ENCODE measurements at regions not wholly inside any gene's neighbourhood (a gene's known extent, or its start where the extent isn't known, plus 50 kb on each side); places are given as distances from the start of the nearest gene placed in this dataset.
"Not testable (repeated sequence)": the region's sequence is repeated elsewhere in the genome, so short reads cannot be mapped to it uniquely, and the experiment has no call there.

- no peak for DNase-seq (ENCODE audit: low read depth)
Observed at GRCh38 chr20:7171911-7172310, 404.4 kb downstream of the BMP2 start.

GRCh38 chr20:7174554-7174953 lies 407.1 kb downstream of the BMP2 start:
- DNase-seq (ENCODE audit: low read depth) = no peak

DNA sequence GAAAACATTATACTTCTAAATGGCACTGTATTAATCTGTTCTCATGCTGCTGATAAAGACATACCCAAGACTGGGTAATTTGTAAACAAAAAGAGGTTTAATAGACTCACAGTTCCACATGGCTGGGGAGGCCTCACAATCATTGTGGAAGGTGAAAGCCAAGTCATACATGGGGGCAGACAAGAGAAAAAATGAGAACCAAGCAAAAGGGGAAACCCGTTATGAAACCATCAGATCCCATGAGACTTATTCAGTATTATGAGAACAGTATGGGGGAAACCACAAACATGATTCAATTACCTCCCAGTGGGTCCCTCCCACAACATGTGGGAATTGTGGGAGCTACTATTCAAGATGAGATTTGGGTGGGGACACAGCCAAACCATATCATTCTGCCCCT lies 408.3 kb downstream of the BMP2 start:
- DNase-seq (ENCODE audit: low read depth) = not testable (repeated sequence)

GRCh38 chr20:7178004-7178403 lies 410.5 kb downstream of the BMP2 start:
- DNase-seq (ENCODE audit: low read depth) = no peak

DNA sequence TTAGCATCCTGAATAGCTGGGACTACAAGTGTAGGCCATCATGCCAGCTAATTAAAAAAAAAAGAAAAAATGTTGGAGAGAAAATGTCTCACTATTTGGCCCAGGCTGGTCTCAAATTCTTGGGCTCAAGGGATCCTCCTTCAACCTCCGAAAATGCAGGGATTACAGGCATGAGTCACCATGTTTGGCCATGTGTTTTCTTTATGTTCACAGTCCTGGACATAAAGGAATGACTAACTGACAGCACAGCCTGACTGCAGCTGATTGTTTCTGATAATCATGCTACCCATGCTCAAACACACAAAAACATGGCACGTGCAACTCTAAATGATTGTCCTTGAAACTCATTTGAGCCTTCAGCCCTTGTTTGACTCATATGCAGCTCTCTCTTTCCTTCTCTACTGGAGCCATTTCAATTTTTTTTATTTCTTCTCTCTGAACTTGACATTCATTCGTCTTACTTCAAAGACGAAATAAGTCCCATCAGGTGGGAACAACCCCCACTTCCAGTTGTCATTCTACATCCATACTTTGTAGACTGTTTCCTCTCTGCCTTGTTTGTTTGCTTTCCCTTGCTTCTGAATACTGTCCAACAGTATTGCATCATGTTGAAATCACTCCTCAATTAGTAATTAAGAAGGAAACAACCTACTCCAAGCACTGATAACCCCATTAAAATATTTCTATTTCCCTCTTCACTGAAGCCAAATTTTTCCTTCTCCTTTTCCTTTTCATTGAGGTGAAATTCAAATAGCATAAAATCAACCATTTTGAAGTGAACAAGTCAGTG lies 413.0 kb downstream of the BMP2 start:
- DNase-seq (ENCODE audit: low read depth) = no peak

DNA sequence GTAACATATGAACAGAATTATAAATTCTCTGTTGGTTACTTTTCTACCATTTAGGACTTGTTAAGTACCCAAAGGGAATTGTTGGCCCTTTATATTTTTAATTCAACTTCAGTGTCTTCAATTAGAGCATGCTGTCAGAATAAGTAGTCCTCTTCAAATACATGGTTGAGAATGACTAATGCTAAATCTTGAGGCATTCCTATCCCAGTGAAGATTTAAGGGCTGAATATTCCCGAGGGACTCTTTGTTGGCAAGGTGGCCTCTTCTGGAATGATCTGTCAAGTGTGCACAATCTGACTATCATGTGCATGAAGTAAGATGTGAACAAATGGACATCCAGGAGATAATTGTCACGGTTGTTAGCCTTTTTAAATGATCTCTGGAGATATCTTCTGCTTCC lies 421.7 kb downstream of the BMP2 start:
- no peak for DNase-seq (ENCODE audit: low read depth)

- no peak for DNase-seq (ENCODE audit: low read depth)
Observed at GRCh38 chr20:7193681-7194080, 426.2 kb downstream of the BMP2 start.

DNA sequence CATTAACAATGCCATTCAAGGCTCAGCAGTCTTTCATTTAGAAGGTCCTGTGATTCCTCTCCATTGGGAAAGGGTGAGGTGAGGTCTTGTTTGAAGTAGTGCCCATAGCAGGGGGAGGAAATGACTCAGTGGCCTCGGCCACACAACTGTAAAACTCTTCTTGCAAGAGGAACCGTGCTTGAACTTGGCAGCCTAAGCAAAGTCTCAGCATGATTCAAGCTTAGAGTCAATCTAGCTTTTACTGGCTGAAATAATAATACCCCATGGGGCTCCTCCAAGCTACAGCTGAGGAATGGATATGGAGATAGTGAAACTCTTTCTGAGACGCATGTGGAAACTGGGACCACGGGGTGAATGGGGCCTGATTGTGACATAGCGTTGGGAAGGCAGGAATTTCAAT lies 428.2 kb downstream of the BMP2 start:
- DNase-seq (ENCODE audit: low read depth) = no peak

GRCh38 chr20:7196481-7196880 lies 429.0 kb downstream of the BMP2 start:
- DNase-seq (ENCODE audit: low read depth) = no peak

GRCh38 chr20:7199861-7200260 lies 432.4 kb downstream of the BMP2 start:
- DNase-seq (ENCODE audit: low read depth) = no peak

DNA sequence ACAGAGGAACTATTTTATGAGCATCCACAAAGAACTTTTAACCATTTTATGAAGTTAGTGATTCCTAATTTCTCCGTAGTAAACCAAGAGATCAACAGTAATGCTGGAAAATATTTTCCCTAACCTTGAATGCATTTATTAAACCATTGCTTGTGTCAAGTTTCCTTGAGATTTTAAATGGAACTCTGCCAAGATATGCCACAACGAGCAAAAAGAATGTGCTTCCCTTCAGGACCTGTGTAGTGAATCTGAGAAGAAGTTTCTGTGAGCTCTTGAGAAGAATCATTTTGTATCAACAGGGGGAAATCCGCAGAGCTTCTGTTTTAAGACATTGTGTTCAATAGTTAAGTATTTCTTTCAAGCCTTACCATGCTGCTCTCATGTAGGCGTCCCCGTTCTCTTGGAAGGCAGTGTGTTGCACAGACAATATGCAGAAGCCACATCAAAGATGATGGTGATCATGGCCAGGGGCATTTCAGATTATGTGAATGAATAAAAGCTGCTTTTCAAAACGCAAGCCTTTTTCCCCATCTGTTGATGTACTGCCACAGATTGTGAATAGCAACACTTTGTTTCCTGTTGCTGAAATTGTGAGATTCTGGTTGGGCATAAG lies 439.8 kb downstream of the BMP2 start:
- no peak for DNase-seq (ENCODE audit: low read depth)

DNA sequence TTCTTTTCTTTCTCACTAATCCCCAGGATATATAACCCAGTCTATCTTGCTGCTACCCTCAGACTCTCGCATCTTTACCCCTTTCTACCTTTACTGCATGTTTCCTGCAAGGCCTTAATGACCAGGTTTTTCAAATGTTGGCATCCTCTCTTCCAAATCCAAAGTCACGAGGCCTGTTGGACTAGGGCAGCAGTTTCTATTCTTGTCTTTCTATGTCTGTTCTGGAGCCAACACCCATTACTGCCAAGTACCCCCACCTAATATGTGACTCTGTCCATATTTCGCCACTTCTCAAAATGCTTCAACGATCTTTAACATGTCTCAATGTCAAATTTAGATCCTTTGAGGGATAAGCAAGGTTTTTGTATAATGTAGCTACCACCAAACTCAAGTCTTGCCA lies 443.4 kb downstream of the BMP2 start:
- DNase-seq (ENCODE audit: low read depth) = no peak

GRCh38 chr20:7214081-7214740 lies 446.7 kb downstream of the BMP2 start:
- DNase-seq (ENCODE audit: low read depth) = no peak

GRCh38 chr20:7217606-7218005 lies 450.1 kb downstream of the BMP2 start:
- no peak for DNase-seq (ENCODE audit: low read depth)

DNA sequence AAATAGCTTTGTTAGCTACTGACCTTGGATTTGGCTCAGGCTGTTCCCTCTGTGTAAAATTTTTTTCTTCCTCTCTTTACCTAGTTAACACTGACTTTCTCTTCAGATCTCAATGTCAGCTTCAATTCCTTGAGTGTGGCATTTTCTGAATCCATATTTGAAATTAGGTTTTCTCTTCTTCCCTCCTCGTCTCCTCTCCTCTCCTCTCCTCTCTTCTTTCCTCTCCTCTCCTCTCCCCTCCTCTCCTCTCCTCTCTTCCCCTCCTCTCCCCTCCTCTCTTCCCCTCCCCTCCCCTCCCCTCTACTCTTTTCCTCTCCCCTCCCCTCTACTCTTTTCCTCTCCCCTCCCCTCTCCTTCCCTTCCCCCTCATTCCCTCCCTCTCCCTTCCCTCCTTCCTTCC lies 453.3 kb downstream of the BMP2 start:
- no peak for DNase-seq (ENCODE audit: low read depth)

DNA sequence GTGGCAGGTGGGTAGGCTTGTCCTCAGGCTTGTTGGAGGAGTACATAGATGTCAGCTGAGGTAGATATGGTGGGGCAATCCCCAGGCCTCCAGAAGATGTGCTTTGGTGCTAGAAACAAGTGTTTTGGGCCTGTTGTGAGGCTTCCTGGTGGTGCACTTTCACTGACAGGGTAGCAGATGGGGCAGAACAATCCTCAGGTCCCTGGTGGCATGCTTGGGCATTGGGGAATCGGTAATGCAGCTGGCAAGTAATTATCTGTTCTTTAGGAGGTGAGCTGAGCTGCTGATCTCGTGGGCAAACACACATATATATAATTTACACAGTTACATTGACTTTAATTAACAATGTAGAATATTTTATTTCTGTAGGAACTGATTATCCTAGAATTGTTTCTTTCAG lies 458.7 kb downstream of the BMP2 start:
- DNase-seq (ENCODE audit: low read depth) = no peak

DNA sequence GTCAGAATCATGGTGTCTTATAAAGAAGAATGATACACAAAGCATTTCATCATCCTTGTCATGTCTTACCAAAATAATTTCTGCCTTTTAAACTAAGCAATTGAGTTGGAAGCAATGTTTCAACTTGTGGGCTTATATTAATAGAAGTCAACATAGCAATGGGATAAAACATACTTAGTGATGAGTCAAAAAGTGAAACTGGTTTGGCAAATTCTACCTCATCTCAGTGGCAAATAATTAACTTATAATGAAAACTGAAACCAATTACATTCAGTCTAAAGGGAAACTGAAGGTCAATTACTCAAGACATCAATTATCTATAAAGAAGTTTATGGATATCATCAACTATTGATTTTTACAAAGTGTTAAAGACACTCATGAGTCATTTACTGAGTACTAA lies 463.8 kb downstream of the BMP2 start:
- no peak for DNase-seq (ENCODE audit: low read depth)

DNA sequence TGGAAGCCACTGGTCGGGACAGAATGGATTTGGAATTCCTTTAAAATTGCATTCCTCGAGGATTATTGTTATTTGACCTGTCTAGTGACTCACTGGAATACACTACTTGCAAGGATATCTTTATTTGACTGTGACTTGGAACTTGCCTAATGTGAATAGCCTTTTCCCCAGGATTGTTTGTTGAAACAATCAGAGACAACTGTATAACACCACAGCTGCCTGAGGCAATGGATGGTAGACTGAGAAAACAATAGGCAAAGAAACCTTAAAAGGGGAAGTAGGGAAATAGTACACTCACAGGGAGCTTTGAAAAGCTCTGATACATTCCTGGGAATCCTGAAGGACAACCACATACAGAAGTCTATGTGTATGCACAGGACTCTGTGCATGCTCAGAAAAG lies 465.3 kb downstream of the BMP2 start:
- DNase-seq (ENCODE audit: low read depth) = no peak

DNA sequence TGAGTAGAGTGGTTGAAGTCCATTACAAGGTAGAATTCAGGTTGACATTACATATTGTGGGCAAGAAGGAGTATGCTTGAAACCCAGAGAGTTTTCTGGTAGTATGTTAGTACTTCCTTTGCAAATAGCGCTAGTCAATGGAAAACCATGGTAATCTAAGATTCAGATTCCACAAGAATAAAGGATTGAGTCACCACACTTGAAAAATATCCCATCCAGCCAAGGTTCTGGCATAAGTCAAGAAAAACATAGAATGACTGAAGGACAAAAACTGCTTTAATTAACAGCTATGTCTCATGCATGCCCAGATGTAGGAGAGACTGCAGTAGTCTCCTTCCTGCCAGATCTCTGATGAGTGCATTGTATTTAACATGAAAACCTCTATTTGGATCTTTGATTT lies 469.8 kb downstream of the BMP2 start:
- DNase-seq (ENCODE audit: low read depth) = no peak

DNA sequence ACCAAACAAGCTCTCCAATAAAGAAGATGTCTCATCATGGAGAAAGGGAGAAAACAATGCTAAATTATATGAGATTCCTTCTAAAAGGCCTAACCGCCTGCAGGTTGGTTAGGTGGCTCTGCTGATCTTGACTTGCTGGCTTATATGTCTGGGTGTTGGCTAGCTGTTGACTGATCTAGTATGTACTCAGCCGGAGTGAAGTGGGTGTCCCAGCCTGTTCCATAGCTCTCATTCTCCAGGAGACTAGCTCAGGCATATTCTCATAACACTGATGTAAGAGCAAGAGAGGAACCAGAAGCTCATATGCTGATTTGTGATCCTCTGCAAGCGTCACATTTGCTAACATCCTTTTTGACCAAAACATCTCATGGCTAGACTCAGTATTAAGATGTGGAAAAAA lies 473.0 kb downstream of the BMP2 start:
- no peak for DNase-seq (ENCODE audit: low read depth)

GRCh38 chr20:7248281-7249201 lies 481.1 kb downstream of the BMP2 start:
- no peak for DNase-seq (ENCODE audit: low read depth)

DNA sequence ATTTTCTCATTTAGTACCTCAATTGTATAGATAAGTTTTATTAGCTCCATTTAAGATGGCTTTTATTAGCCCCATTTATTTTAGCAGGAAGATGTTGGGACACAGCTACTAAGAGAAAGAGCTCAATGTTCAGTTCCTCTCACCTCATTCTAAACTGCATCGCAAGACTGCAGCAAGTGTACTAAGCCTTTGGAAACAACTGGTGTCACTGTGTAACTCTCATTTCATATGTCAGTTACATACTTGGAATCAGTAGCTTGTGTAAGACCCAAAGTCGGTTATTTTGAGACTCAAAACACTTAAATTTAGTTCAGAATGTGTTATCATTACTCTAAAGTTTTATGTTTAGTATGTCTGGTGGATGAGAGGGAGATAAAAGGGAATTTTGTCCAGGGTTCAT lies 482.9 kb downstream of the BMP2 start:
- DNase-seq (ENCODE audit: low read depth) = no peak
